ENCODE measurements at regions not wholly inside any gene's neighbourhood (a gene's known extent, or its start where the extent isn't known, plus 50 kb on each side); places are given as distances from the start of the nearest gene placed in this dataset.

GRCh38 chr2:100222844-100223243 is 80.5 kb upstream of the AFF3 start:
- Mint-ChIP-seq H3K9me3 (ENCODE audit: low read depth) (no peaks in the 10 kb centered on the region), H3K27ac (no peak overlapping the region), H3K4me3 (no peak overlapping the region), H3K4me1 (no peaks in the 10 kb centered on the region), H3K27me3 (peaks cover 19% of the 10 kb centered on the region), H3K36me3 (no peaks in the 10 kb centered on the region)
- CTCF ChIA-PET, result no interaction called here
- ATAC-seq (no peak), DNase-seq (no peak)

GRCh38 chr2:100218552-100218951 is 76.2 kb upstream of the AFF3 start:
- Mint-ChIP-seq H3K4me3 (no peak overlapping the region), H3K36me3 (no peaks in the 10 kb centered on the region), H3K27me3 (peaks cover 6% of the 10 kb centered on the region), H3K4me1 (no peaks in the 10 kb centered on the region), H3K27ac (no peak overlapping the region), H3K9me3 (ENCODE audit: low read depth) (no peaks in the 10 kb centered on the region)
- ATAC-seq (no peak), DNase-seq (no peak)
- CTCF ChIA-PET, result no interaction called here

- no peak for ATAC-seq
- Mint-ChIP-seq H3K36me3 (no peaks in the 10 kb centered on the region), H3K9me3 (ENCODE audit: low read depth) (no peaks in the 10 kb centered on the region), H3K27me3 (peaks cover 3% of the 10 kb centered on the region), H3K27ac (no peak overlapping the region), H3K4me3 (no peak overlapping the region), H3K4me1 (no peaks in the 10 kb centered on the region)
- DNase-seq, result no peak
- CTCF ChIA-PET, result no interaction called here
These were observed 74.9 kb upstream of the AFF3 start for GRCh38 chr2:100217323-100217722.

- Mint-ChIP-seq H3K4me3 (no peak overlapping the region), H3K36me3 (no peaks in the 10 kb centered on the region), H3K27me3 (no peaks in the 10 kb centered on the region), H3K9me3 (ENCODE audit: low read depth) (no peaks in the 10 kb centered on the region), H3K4me1 (no peaks in the 10 kb centered on the region), H3K27ac (no peak overlapping the region)
- DNase-seq, result no peak
- ATAC-seq, result no peak
- CTCF ChIA-PET, result no interaction called here
These were observed 73.6 kb upstream of the AFF3 start for GRCh38 chr2:100216015-100216414.

GRCh38 chr2:100215371-100215770 is 73.0 kb upstream of the AFF3 start:
- ATAC-seq, result no peak
- DNase-seq, result no peak
- Mint-ChIP-seq H3K36me3 (no peaks in the 10 kb centered on the region), H3K4me3 (no peak overlapping the region), H3K27ac (no peak overlapping the region), H3K9me3 (ENCODE audit: low read depth) (no peaks in the 10 kb centered on the region), H3K27me3 (peaks cover under 1% of the 10 kb centered on the region), H3K4me1 (no peaks in the 10 kb centered on the region)
- CTCF ChIA-PET, result no interaction called here

GRCh38 chr2:100214265-100214971 is 72.0 kb upstream of the AFF3 start:
- H3K36me3 Mint-ChIP-seq, result no peaks in the 10 kb centered on the region
- no peak overlapping the region for H3K4me3 Mint-ChIP-seq
- H3K4me1 Mint-ChIP-seq, result no peaks in the 10 kb centered on the region
- CTCF ChIA-PET, result no interaction called here
- no peak for DNase-seq
- peaks cover 3% of the 10 kb centered on the region for H3K27me3 Mint-ChIP-seq
- ATAC-seq, result no peak
- no peak overlapping the region for H3K27ac Mint-ChIP-seq
- no peaks in the 10 kb centered on the region for H3K9me3 Mint-ChIP-seq (ENCODE audit: low read depth)

- no peaks in the 10 kb centered on the region for H3K9me3 Mint-ChIP-seq (ENCODE audit: low read depth)
- CTCF ChIA-PET, result no interaction called here
- peaks cover 7% of the 10 kb centered on the region for H3K27me3 Mint-ChIP-seq
- H3K27ac Mint-ChIP-seq, result no peak overlapping the region
- DNase-seq (no peak), ATAC-seq (no peak)
- no peaks in the 10 kb centered on the region for H3K36me3 Mint-ChIP-seq
- no peak overlapping the region for H3K4me3 Mint-ChIP-seq
- no peaks in the 10 kb centered on the region for H3K4me1 Mint-ChIP-seq
These were observed 71.2 kb upstream of the AFF3 start for GRCh38 chr2:100213595-100213994.

- ATAC-seq, result no peak
- Mint-ChIP-seq H3K27me3 (peaks cover 7% of the 10 kb centered on the region), H3K4me3 (no peak overlapping the region), H3K4me1 (no peaks in the 10 kb centered on the region), H3K36me3 (no peaks in the 10 kb centered on the region), H3K9me3 (ENCODE audit: low read depth) (no peaks in the 10 kb centered on the region), H3K27ac (no peak overlapping the region)
- CTCF ChIA-PET, result no interaction called here
- DNase-seq, result no peak
These were observed 70.5 kb upstream of the AFF3 start for GRCh38 chr2:100212850-100213249.

- no peak for DNase-seq
- Mint-ChIP-seq H3K4me3 (no peak overlapping the region), H3K4me1 (no peaks in the 10 kb centered on the region), H3K27ac (no peak overlapping the region), H3K36me3 (no peaks in the 10 kb centered on the region), H3K9me3 (ENCODE audit: low read depth) (no peaks in the 10 kb centered on the region), H3K27me3 (peaks cover 7% of the 10 kb centered on the region)
- CTCF ChIA-PET, result no interaction called here
- ATAC-seq, result no peak
These were observed 69.1 kb upstream of the AFF3 start for GRCh38 chr2:100211521-100211920.

- H3K36me3 Mint-ChIP-seq, result no peaks in the 10 kb centered on the region
- no peak overlapping the region for H3K27ac Mint-ChIP-seq
- CTCF ChIA-PET, result no interaction called here
- no peak for DNase-seq
- H3K27me3 Mint-ChIP-seq, result peaks cover 18% of the 10 kb centered on the region
- H3K9me3 Mint-ChIP-seq (ENCODE audit: low read depth), result no peaks in the 10 kb centered on the region
- H3K4me3 Mint-ChIP-seq, result no peak overlapping the region
- ATAC-seq, result no peak
- peaks cover 2% of the 10 kb centered on the region for H3K4me1 Mint-ChIP-seq
These were observed 65.9 kb upstream of the AFF3 start for GRCh38 chr2:100208141-100208770.

GRCh38 chr2:100207411-100207885 is 65.1 kb upstream of the AFF3 start:
- CTCF ChIA-PET, result no interaction called here
- Mint-ChIP-seq H3K36me3 (no peaks in the 10 kb centered on the region), H3K9me3 (ENCODE audit: low read depth) (no peaks in the 10 kb centered on the region), H3K4me3 (no peak overlapping the region), H3K27me3 (peaks cover 18% of the 10 kb centered on the region), H3K27ac (no peak overlapping the region), H3K4me1 (peaks cover 2% of the 10 kb centered on the region)
- no peak for ATAC-seq
- DNase-seq, result no peak

GRCh38 chr2:100206731-100207255 is 64.4 kb upstream of the AFF3 start:
- no peak for ATAC-seq
- Mint-ChIP-seq H3K27me3 (peaks cover 18% of the 10 kb centered on the region), H3K4me1 (peaks cover 2% of the 10 kb centered on the region), H3K9me3 (ENCODE audit: low read depth) (no peaks in the 10 kb centered on the region), H3K27ac (no peak overlapping the region), H3K4me3 (no peak overlapping the region), H3K36me3 (no peaks in the 10 kb centered on the region)
- CTCF ChIA-PET, result no interaction called here
- no peak for DNase-seq

GRCh38 chr2:100205174-100205573 is 62.8 kb upstream of the AFF3 start:
- peaks cover 2% of the 10 kb centered on the region for H3K4me1 Mint-ChIP-seq
- H3K27ac Mint-ChIP-seq, result no peak overlapping the region
- ATAC-seq (no peak), DNase-seq (no peak)
- no peaks in the 10 kb centered on the region for H3K9me3 Mint-ChIP-seq (ENCODE audit: low read depth)
- H3K4me3 Mint-ChIP-seq, result no peak overlapping the region
- no peaks in the 10 kb centered on the region for H3K36me3 Mint-ChIP-seq
- CTCF ChIA-PET, result no interaction called here
- H3K27me3 Mint-ChIP-seq, result peaks cover 15% of the 10 kb centered on the region

- no peaks in the 10 kb centered on the region for H3K9me3 Mint-ChIP-seq (ENCODE audit: low read depth)
- peaks cover 11% of the 10 kb centered on the region for H3K27me3 Mint-ChIP-seq
- no peak for DNase-seq
- H3K4me1 Mint-ChIP-seq, result peaks cover 2% of the 10 kb centered on the region
- no peaks in the 10 kb centered on the region for H3K36me3 Mint-ChIP-seq
- no peak overlapping the region for H3K4me3 Mint-ChIP-seq
- ATAC-seq, result no peak
- CTCF ChIA-PET, result no interaction called here
- H3K27ac Mint-ChIP-seq, result no peak overlapping the region
These were observed 60.2 kb upstream of the AFF3 start for GRCh38 chr2:100202567-100202966.
